Kidney tubule cell (primary cell): ENCODE measurements at regions not wholly inside any gene's neighbourhood (a gene's known extent, or its start where the extent isn't known, plus 50 kb on each side); places are given as distances from the start of the nearest gene placed in this dataset.
"Not testable (repeated sequence)": the region's sequence is repeated elsewhere in the genome, so short reads cannot be mapped to it uniquely, and the experiment has no call there.

Experiments
- DNase-seq: peaks from one replicate; pipeline ENCODE4 v3.0.0-alpha.2; 2018; ENCODE audit warnings: low spot score

DNA sequence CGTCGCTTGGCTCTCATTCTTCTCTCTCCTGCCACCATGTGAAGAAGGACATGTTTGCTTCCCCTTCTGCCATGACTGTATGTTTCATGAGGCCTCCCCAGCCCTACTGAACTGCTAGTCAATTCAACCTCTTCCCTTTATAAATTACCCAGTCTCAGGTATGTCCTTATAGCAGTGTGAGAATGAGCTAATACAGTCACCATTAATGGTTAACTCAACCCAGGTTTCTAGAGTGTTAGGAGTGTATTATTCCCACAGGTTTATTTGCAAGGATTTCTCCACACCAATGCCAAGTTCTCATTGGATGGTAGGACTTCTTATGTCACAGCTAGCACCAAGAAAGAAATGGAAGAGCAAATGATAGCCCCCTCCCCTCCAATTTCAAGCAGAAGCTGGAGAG is 71.9 kb downstream of the DYNAP start:
- DNase-seq, result peak; percentile 50

DNA sequence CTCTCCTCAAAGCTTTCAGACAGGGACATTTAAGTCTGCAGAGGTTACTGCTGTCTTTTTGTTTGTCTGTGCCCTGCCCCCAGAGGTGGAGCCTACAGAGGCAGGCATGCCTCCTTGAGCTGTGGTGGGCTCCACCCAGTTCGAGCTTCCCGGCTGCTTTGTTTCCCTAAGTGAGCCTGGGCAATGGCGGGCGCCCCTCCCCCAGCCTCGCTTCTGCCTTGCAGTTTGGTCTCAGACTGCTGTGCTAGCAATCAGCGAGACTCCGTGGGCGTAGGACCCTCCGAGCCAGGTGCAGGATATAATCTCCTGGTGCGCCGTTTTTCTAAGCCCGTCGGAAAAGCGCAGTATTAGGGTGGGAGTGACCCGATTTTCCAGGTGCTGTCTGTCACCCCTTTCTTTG is 78.7 kb downstream of the DYNAP start:
- not testable (repeated sequence) for DNase-seq

DNA sequence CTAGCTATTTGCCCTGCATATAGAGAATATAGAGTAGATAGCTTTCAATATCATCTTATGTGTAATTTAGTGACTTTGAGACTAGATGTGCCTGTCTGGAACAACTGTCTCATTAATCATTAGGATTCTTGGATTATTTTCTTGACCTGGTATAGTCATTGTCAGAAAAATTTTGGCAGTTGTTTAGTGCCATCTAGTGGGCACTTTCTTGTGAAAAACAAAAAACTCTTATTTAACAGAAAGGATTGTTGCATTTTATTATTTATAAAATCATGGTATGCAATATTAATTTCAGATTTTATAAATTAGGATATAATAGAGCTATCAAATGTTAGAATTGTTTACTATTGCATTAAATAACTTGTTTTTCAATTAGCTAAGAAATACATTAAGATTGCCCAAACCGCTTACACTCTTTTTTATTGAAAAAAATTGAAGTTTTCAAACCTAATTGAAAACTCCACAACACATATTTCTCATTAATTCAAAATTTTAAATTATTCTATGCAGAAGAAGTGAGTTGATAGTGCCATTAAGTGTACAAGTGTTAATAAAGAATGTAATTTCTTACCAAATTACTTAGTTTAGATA is 80.3 kb downstream of the DYNAP start:
- peak; percentile 59 for DNase-seq

DNA sequence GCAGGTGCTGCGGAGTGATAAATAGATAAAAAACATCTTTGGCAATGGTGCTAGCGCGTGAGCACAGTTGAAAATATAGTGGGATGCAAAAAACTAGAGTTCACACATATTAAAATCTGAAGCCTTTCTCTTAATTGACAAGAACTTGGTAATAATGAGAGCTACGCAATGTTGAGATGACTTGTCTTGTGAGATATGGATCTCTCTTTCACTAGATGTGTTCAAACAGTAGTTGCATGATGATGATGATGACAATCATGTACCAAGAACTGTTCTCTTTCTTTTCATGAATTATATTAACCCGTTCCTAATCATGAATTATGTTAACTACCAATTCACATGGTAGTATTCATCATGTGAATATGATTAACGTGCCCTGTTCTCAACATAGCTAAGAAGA is 81.1 kb downstream of the DYNAP start:
- no peak for DNase-seq

DNA sequence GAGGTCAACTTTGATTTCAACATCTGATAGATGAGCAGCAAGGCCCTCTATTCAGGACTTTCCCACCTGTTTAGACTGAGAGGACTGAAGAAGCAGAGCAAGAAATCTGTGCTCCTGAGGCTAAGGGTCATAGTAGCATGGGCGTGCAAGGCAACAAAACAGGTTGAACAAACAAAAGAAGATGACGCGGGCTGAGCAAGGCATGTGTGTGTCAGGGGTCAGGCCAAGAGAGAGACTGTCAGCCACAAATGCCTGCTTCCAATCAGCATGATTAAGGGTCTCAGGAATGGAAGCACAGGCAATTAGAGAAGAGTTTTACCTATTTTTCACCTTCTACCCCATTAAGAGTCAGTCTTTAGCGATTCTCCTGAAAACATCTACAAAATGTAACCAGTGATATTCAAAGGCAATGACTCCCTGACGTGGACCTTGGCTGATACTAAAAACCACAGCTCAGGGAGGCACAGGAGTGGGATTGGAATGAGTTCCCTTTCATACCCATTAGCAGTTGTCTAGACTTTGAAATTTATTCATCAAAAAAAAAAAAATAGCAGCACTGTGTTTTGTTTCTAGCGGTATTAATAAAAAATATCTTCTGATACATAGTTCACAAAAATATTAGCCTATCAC is 81.9 kb downstream of the DYNAP start:
- peak; percentile 37 for DNase-seq

DNA sequence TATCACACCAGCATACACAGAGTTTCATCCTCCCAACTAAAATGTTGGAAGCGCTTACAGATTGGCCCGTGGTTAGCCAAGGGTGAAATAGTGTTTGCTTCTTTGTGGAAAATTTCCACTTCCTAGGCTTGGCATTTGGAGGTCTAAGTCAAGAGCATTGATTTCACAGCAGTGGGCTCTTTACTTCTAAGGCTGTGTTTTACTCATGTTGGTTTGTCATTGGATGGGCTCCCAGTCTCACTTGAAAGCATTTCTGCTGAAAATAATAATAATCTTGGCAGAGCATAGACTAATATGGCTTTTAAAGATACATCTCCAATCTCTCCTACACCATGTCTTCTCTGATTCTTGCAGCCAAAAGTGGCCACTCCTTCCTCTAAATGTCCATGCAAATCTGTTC is 82.9 kb downstream of the DYNAP start:
- no peak for DNase-seq

DNA sequence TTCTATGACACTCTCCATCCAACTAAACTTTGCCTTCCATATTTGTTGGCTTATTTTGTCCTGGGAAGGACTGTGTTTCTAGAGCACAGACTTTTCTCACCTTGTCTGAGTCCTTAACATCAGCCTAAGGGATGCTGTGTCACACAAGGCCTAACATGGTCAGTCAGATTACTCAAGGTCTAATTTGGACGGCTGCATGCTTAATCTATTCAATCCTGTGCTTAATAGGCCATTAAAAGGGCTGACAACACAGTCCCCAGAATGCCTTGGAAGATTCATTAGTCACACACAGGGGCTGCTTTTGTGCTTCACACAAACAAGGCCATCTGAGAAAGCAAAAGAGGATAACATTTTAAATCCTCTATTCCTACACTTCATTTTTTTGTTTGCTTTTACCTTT is 84.0 kb downstream of the DYNAP start:
- DNase-seq, result peak; percentile 7

DNA sequence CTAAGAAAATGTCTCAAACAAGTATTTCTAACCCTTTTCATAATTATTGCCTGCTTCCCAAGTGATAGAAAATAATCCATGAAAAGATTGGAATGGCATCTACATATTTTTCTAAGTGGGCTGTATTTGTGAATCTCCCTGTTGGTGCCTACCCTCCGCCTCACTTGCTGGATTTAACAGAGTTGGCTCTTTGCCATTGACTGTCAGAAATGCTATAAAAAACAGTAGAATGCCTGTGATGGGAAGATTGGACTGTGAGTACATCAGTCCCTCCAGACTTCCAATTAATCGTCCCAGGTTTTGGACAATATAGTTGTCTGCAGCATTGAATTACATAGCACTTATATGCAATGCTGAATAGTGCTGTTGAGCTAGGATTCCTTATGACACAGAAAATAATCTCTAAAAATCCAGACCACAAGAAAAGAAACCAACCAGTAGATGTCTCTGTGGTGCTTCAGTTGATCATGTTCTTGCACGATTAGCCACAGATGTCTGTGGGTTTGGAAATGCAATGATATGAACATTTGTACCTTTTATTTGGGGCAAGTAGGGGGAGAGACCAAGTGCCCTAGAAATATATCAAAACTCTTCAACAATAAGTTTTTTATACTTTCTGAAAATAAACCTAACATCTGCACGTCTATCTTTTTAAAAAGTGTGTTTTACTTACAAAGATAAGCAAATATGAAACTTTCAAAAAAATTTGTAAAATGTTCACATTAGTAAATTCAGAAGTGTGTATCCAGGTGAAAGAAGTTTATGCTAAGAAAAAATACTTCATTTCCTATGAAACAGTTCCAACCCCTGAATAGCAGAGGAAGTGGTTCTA is 88.5 kb downstream of the DYNAP start:
- DNase-seq, result peak; percentile 66

DNA sequence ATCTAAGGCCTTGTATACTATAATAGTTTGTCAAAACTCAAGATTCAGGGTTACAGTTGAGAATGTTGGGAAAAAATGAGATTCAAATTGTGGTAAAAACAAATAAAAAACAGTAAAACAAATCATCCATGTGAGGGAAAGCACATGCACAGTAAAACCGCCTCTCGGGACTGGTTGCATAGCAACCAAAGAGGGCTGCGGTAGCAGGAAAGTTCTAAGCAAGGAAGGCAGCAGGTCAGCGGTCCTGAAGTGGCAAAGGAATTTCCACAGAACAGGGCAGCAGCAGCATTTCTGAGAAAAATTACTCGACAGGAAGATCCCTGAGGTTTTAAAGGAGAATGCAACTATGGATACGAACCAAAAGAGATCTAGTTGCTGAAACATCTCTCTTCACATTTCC is 93.7 kb downstream of the DYNAP start:
- DNase-seq, result peak; percentile 44

DNA sequence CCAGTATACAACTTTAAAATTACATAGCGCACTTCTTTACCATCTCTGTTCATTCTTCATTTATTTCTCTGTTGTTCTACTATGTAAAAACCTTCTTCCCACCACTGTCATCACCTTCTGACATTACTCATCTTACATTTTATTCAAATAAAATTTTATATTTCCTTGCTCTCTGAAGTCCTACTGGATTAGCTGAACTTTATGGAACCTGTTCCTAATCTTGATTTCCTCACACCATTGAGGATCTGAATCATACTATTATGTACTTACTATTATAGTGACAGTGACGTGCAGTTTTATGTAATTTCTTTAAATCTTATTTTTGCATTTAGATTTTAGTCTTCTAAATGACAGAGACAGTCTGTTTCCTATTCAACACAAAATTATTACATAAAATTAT is 98.3 kb downstream of the DYNAP start:
- DNase-seq, result no peak

DNA sequence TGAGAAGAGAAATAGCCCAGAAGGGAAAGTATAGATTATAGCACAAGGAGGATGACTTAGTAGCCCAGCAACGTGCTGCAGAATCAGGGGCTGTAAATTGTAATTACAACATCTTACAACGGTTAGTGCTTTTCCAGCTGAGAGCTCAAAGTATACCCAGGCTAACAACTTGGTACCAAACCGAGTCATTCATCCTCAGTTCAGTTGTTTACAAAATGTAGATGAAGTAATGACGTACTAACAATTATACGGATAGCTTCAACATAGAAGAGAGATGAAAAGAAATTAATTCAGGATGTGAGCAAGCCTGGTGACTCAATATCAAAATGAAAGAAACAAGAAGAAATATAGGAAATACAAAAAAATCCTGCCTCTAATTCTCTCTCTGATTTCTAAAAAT is 99.2 kb downstream of the DYNAP start:
- DNase-seq, result no peak

DNA sequence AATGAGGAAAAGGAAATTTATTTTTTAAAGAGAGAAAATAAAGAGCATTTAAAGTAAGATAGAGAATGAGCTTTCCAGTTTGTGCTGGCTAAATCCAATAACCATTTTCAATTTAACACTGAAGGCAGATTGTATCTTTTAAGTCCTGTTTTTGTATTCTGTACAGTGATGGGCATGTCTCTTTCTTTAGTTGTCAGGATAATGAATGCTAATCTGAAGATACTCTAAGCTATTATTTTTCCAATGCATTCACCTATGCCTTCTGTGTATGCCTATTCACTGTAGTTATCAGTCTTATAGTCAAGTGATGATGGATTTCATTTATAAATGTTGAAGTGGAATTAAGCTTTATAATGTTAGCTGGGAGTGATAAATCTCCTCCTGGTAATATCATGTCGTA is 101.4 kb downstream of the DYNAP start:
- DNase-seq, result no peak

DNA sequence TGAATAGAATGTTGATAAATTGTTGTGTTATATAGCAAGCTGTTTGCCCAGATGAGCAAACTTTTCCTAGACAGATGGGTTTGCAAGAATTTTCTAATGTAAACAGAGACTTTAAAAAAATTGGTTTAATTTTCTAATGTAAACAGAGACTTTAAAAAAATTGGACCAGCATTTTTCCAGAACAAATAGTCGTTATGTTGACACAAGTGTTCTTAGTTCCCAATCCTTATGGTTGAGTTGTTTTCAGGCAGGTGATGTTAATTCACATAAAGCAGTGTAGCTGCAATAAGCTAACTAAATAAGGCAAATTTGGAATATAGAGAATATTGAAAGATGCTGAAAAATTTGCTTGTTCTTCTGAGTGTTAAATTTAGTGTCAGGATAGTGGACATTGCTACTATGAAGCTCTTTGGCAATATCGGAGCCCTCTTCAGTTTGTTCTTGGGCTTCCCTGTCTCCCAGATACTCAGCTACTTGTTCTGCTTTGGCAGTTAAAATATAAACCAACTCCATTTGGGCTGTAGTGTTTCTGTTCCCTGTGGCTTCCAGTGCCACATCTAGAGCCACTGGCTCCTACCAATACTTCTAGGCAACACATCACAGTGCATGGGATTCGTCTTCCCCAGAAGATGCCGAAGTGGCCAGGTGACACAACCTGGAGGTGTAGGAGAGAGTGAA is 105.7 kb downstream of the DYNAP start:
- DNase-seq, result no peak

DNA sequence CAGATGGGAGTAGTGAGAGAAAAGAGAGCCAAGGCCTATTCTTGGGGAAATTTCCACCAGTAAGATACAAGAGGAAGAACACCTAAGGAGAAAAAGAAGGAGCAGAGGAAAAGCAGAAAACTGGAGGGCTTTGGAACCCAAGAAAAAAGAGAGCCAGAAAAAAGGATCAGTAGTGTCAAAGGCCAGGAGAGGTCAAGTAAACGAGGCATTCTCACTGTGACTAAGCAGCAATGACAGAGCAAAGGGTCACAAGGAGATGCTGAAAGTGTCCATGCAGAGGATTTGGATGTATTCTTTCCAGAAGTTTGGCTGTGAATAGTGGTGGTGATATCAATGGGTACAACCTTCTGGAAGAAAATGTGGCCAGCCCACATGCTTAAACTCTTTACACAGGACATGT is 109.5 kb downstream of the DYNAP start:
- DNase-seq, result no peak

DNA sequence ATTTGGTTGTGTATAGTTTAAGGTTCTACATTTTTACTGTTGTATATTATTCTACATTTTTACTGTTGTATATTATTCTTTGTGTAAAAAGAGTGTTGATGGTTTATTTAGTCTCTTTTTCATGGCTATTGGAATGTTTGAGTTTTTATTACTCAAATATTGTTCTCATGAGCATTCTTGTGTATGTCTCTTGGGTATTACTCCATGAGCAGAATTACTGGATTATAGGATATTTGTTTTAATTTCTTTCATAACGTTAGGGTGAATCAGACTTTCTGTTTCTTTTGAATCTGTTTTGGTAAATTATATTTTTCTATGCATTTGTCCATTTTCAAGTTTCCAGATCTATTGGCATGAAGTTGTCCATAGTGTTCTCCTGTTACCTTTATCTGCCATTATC is 111.6 kb downstream of the DYNAP start:
- no peak for DNase-seq

DNA sequence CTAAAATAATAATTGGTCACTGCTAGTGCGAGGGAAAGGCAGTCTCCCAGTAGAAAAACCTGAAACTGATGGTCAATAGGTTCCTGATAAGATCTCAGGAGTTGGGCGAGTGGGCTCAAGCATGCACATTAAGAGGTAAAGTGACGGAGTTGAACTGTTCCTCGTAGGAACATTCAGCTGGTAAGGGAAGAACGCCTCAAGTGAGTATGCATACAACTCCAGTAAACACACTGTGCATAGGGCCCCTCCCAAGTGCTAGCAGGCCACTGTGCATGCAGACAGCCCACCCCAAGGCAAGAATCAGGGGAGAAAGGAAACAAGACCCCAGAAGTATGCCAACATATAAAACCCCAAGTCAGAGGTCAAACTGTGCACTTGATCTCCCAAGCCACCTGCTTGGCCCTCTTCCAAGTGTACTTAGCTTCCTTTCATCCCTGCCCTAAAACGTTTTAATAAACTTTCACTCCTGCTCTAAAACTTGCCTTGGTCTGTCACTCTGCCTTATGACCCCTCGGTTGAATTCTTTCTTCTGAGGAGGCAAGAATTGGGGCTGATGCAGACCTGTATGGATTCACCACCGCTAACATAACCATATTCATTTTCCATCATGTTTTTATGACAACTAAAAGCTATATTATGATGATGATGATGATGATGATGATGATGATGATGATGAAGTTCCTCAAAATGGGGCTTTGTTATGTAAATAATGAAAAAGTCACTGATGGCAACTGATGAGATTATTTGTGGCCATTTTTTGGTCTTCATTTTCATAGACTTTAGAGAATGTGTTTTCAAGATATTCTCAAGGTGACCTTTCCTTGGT is 118.0 kb upstream of the RAB27B start:
- DNase-seq, result no peak

DNA sequence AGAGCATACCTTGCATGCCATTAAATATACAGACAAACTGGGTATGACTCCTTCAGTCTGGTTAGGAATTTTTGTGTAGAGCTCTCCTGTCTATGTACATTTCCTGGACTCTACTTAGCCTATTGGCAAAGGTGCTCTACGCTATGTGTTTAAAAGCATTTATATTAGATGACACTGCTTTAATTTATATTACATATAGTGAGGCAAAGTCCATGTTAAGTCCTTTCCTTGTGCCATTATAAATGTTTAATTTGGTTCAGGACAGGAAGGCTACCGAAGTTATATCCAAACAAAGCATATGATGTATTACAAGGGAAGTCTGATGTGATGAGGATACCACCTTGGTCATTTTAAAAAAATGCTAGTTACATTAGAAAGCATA is 117.4 kb upstream of the RAB27B start:
- no peak for DNase-seq

DNA sequence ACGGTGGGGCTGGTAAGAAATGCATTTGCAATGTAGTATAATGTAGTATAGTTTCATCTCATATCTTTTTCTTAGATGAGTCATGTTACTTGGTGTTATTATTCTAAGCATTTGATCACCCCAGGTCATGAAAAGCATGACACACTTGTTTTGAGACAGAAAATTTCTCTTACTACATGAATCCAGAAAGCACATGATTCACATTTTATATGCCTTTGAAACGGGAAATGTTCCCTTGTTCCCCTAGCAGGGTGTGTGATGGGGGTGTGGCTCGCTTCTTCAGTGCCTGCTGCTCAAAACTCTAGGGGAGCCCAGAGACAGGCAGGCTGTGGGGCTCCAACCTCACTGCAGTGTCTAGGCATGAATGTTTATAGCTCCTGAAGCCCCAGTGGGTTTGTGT is 116.0 kb upstream of the RAB27B start:
- peak; percentile 19 for DNase-seq

DNA sequence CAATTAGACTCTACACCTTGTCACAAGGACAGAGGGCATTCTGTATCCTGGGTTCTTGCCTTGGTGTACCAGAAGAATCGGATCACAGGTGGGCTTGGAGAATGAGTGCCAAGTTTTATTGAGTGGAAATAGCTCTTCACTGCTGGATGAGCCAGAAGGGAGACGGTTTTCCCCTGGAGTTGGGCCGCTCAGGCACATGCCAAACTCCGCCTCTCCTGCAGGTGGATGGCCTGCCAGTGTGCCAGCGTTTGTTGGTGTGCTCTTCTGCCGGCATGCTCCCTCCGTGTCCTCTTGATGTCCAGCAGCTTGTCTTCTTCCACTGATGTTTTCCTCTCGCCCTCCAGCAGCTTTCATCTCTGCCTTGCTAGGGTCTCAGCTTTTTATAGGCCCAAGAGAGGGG is 115.5 kb upstream of the RAB27B start:
- no peak for DNase-seq

DNA sequence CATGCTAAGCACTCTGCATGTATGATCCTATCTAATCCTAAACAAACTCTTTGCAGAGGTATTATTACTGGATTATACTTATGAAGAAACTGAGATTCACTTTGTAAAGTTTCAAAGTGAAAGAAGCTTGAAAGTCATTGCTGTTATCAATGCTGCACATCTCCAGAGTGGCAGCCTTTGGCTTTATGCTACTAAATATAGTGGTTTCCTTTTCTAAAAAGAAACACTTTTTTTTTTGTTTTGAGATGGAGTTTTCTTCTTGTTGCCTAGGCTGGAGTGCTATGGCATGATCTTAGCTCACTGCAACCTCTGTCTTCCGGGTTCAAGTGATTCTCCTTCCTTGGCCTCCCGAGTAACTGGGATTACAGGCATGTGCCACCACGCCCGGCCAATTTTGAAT is 114.9 kb upstream of the RAB27B start:
- DNase-seq, result no peak

DNA sequence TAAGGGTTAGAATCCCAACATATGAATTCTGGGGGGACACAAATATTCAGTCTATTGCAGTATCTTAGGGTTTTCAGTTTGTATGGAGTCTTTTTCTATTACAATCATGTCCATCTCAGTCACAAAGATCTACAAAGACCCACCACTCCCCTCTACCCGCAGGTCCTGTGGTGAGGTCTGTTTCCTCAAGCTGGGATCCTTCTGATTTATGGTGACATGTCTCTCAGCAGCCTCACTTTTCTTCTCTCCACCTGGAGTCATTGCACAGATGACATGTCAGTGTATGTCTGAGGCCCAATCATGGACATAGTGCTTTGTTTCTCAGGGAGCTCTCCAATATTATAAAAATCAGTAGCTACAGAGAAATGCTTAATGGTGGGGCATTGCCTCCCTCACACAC is 113.4 kb upstream of the RAB27B start:
- DNase-seq, result no peak

DNA sequence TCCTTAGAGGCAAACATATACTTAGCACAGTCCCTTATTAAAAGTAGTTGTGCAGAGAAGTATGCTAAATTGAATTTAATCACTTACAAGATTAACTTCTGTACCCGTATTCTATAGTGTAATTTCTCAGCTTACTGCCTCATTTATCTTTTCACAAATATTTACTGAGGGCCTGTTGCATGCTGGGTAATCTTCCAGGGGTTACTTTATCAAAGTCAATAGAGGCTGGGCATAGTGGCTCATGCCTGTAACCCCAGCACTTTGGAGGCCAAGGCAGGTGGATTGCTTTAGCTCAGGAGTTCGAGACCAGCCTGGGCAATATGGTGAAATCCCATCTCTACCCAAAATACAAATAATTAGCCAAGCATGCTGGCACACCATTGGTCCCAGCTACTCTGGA is 111.7 kb upstream of the RAB27B start:
- DNase-seq, result no peak
